ENCODE measurements at regions not wholly inside any gene's neighbourhood (a gene's known extent, or its start where the extent isn't known, plus 50 kb on each side); places are given as distances from the start of the nearest gene placed in this dataset.
A peak's percentile ranks its signal among the peaks of the same experiment; 100 is the strongest.
"Not testable (repeated sequence)": the region's sequence is repeated elsewhere in the genome, so short reads cannot be mapped to it uniquely, and the experiment has no call there.

GRCh38 chr1:121518726-121519041 lies 333.9 kb downstream of the SRGAP2C start:
- DNase-seq (ENCODE audit: low read depth) = no peak

- peak; percentile 51 for DNase-seq (ENCODE audit: low read depth)
Observed at GRCh38 chr1:121519042-121519755, 334.4 kb downstream of the SRGAP2C start.

- DNase-seq (ENCODE audit: low read depth) = not testable (repeated sequence)
Observed at GRCh38 chr1:121519756-121520286, 335.0 kb downstream of the SRGAP2C start.

- no peak for DNase-seq (ENCODE audit: low read depth)
Observed at GRCh38 chr1:121522061-121522759, 337.4 kb downstream of the SRGAP2C start.

- DNase-seq (ENCODE audit: low read depth) = not testable (repeated sequence)
Observed at GRCh38 chr1:121523112-121523511, 338.3 kb downstream of the SRGAP2C start.

GRCh38 chr1:121525355-121525754 lies 340.6 kb downstream of the SRGAP2C start:
- no peak for DNase-seq (ENCODE audit: low read depth)

GRCh38 chr1:121528958-121529357 lies 344.2 kb downstream of the SRGAP2C start:
- peak; percentile 20 for DNase-seq (ENCODE audit: low read depth)

GRCh38 chr1:121530026-121530425 lies 345.3 kb downstream of the SRGAP2C start:
- not testable (repeated sequence) for DNase-seq (ENCODE audit: low read depth)

- DNase-seq (ENCODE audit: low read depth) = not testable (repeated sequence)
Observed at GRCh38 chr1:121531747-121532146, 347.0 kb downstream of the SRGAP2C start.

GRCh38 chr1:121538148-121538547 lies 353.4 kb downstream of the SRGAP2C start:
- not testable (repeated sequence) for DNase-seq (ENCODE audit: low read depth)

GRCh38 chr1:121538943-121539575 lies 354.3 kb downstream of the SRGAP2C start:
- DNase-seq (ENCODE audit: low read depth) = no peak

GRCh38 chr1:121543988-121544387 lies 359.2 kb downstream of the SRGAP2C start:
- not testable (repeated sequence) for DNase-seq (ENCODE audit: low read depth)

- no peak for DNase-seq (ENCODE audit: low read depth)
Observed at GRCh38 chr1:121544500-121544899, 359.7 kb downstream of the SRGAP2C start.

- DNase-seq (ENCODE audit: low read depth) = not testable (repeated sequence)
Observed at GRCh38 chr1:121545899-121546298, 361.1 kb downstream of the SRGAP2C start.

GRCh38 chr1:121546830-121547591 lies 362.2 kb downstream of the SRGAP2C start:
- peak; percentile 23 for DNase-seq (ENCODE audit: low read depth)

GRCh38 chr1:121547726-121548125 lies 363.0 kb downstream of the SRGAP2C start:
- DNase-seq (ENCODE audit: low read depth) = not testable (repeated sequence)

GRCh38 chr1:121550817-121551216 lies 366.0 kb downstream of the SRGAP2C start:
- DNase-seq (ENCODE audit: low read depth) = not testable (repeated sequence)

- not testable (repeated sequence) for DNase-seq (ENCODE audit: low read depth)
Observed at GRCh38 chr1:121551491-121551890, 366.7 kb downstream of the SRGAP2C start.

GRCh38 chr1:121556560-121556959 lies 371.8 kb downstream of the SRGAP2C start:
- DNase-seq (ENCODE audit: low read depth) = not testable (repeated sequence)

- not testable (repeated sequence) for DNase-seq (ENCODE audit: low read depth)
Observed at GRCh38 chr1:121558034-121558433, 373.3 kb downstream of the SRGAP2C start.

GRCh38 chr1:121558514-121558913 lies 373.7 kb downstream of the SRGAP2C start:
- peak; percentile 83 for DNase-seq (ENCODE audit: low read depth)

Measured in myocyte (in vitro differentiated cells).